HG03060 (cell line): ENCODE measurements at regions not wholly inside any gene's neighbourhood (a gene's known extent, or its start where the extent isn't known, plus 50 kb on each side); places are given as distances from the start of the nearest gene placed in this dataset.
A peak's percentile ranks its signal among the peaks of the same experiment; 100 is the strongest.

Source experiments
- ATAC-seq: cut with Tn5 transposase; IDR thresholded peaks from one replicate; pipeline ENCODE4 v1.9.1; 2021; ENCODE audit warnings: low read depth, moderate number of reproducible peaks; ENCODE audit not compliant: unreplicated experiment

- ATAC-seq: no peak
Measured at GRCh38 chr4:17339376-17339775, 172.5 kb downstream of the QDPR start.

- ATAC-seq: no peak
Measured at GRCh38 chr4:17336986-17337385, 174.9 kb downstream of the QDPR start.

GRCh38 chr4:17336524-17336961, 175.3 kb downstream of the QDPR start:
- ATAC-seq: peak; percentile 99

GRCh38 chr4:17336069-17336468, 175.8 kb downstream of the QDPR start:
- no peak for ATAC-seq

- no peak for ATAC-seq
Measured at GRCh38 chr4:17335371-17335770, 176.5 kb downstream of the QDPR start.

GRCh38 chr4:17332478-17332877, 179.4 kb downstream of the QDPR start:
- ATAC-seq: no peak

- ATAC-seq: no peak
Measured at GRCh38 chr4:17329046-17329445, 182.8 kb downstream of the QDPR start.

- no peak for ATAC-seq
Measured at GRCh38 chr4:17328141-17328815, 183.6 kb downstream of the QDPR start.

GRCh38 chr4:17327591-17327990, 184.3 kb downstream of the QDPR start:
- no peak for ATAC-seq

GRCh38 chr4:17326756-17327155, 185.1 kb downstream of the QDPR start:
- ATAC-seq: no peak

GRCh38 chr4:17325098-17325497, 186.8 kb downstream of the QDPR start:
- no peak for ATAC-seq

- no peak for ATAC-seq
Measured at GRCh38 chr4:17324386-17324830, 187.5 kb downstream of the QDPR start.

GRCh38 chr4:17323554-17324385, 188.1 kb downstream of the QDPR start:
- ATAC-seq: no peak

GRCh38 chr4:17322514-17322913, 189.4 kb downstream of the QDPR start:
- no peak for ATAC-seq

GRCh38 chr4:17320046-17320445, 191.8 kb downstream of the QDPR start:
- ATAC-seq: no peak

- ATAC-seq: no peak
Measured at GRCh38 chr4:17317526-17317925, 194.4 kb downstream of the QDPR start.

- no peak for ATAC-seq
Measured at GRCh38 chr4:17316566-17316965, 195.3 kb downstream of the QDPR start.

GRCh38 chr4:17315459-17315858, 196.4 kb downstream of the QDPR start:
- no peak for ATAC-seq

GRCh38 chr4:17313194-17313593, 198.7 kb downstream of the QDPR start:
- no peak for ATAC-seq

- peak; percentile 84 for ATAC-seq
Measured at GRCh38 chr4:17310269-17310652, 201.6 kb downstream of the QDPR start.

GRCh38 chr4:17309567-17310268, 202.2 kb downstream of the QDPR start:
- peak; percentile 5 for ATAC-seq
